ENCODE measurements at regions not wholly inside any gene's neighbourhood (a gene's known extent, or its start where the extent isn't known, plus 50 kb on each side); places are given as distances from the start of the nearest gene placed in this dataset.

GRCh38 chr11:109130910-109131309 is 291.1 kb upstream of the C11orf87 start:
- no peak for DNase-seq
- Mint-ChIP-seq H3K27me3 (ENCODE audit: low read depth) (no peaks in the 10 kb centered on the region), H3K4me3 (no peak overlapping the region), H3K27ac (no peak overlapping the region), H3K4me1 (ENCODE audit: low read depth) (no peaks in the 10 kb centered on the region), H3K36me3 (ENCODE audit: insufficient read depth in 2 of 2) (no peaks in the 10 kb centered on the region), H3K9me3 (peaks cover 0 to 4% of the 10 kb centered on the region in 2 donors)
- no peak for ATAC-seq (replicated peaks in 1 of 2)

GRCh38 chr11:109132539-109132938 is 289.5 kb upstream of the C11orf87 start:
- DNase-seq = no peak
- no peaks in the 10 kb centered on the region for H3K36me3 Mint-ChIP-seq (ENCODE audit: insufficient read depth in 2 of 2)
- H3K4me1 Mint-ChIP-seq (ENCODE audit: low read depth) = no peaks in the 10 kb centered on the region
- H3K9me3 Mint-ChIP-seq = peaks cover 0 to 4% of the 10 kb centered on the region in 2 donors
- H3K27ac Mint-ChIP-seq = no peak overlapping the region
- H3K4me3 Mint-ChIP-seq = no peak overlapping the region
- no peaks in the 10 kb centered on the region for H3K27me3 Mint-ChIP-seq (ENCODE audit: low read depth)
- peak; percentile 34 to 39 for ATAC-seq (replicated peaks in 1 of 2)

- Mint-ChIP-seq H3K27ac (no peak overlapping the region), H3K27me3 (ENCODE audit: low read depth) (no peaks in the 10 kb centered on the region), H3K4me3 (no peak overlapping the region), H3K9me3 (peaks cover 0 to 4% of the 10 kb centered on the region in 2 donors), H3K36me3 (ENCODE audit: insufficient read depth in 2 of 2) (no peaks in the 10 kb centered on the region), H3K4me1 (ENCODE audit: low read depth) (no peaks in the 10 kb centered on the region)
- ATAC-seq (replicated peaks in 1 of 2) (peak in 1 of 2 donors; percentile 37), DNase-seq (no peak)
These were observed 288.8 kb upstream of the C11orf87 start for GRCh38 chr11:109133159-109133558.

- no peaks in the 10 kb centered on the region for H3K4me1 Mint-ChIP-seq (ENCODE audit: low read depth)
- no peak for DNase-seq
These were observed 286.4 kb upstream of the C11orf87 start for GRCh38 chr11:109135627-109136026.

GRCh38 chr11:109138196-109138595 is 283.8 kb upstream of the C11orf87 start:
- no peak for ATAC-seq (replicated peaks in 1 of 2)
- H3K36me3 Mint-ChIP-seq (ENCODE audit: insufficient read depth in 2 of 2) = no peaks in the 10 kb centered on the region
- no peaks in the 10 kb centered on the region for H3K27me3 Mint-ChIP-seq (ENCODE audit: low read depth)
- H3K4me3 Mint-ChIP-seq = no peak overlapping the region
- no peak overlapping the region for H3K27ac Mint-ChIP-seq
- DNase-seq = no peak
- H3K4me1 Mint-ChIP-seq (ENCODE audit: low read depth) = no peaks in the 10 kb centered on the region
- H3K9me3 Mint-ChIP-seq = peaks cover 1 to 4% of the 10 kb centered on the region in 2 donors

More at GRCh38 chr11:109135627-109136026, 286.4 kb upstream of the C11orf87 start:
- no peak for ATAC-seq (replicated peaks in 1 of 2)
- Mint-ChIP-seq H3K4me3 (no peak overlapping the region), H3K36me3 (ENCODE audit: insufficient read depth in 2 of 2) (no peaks in the 10 kb centered on the region), H3K27ac (no peak overlapping the region), H3K27me3 (ENCODE audit: low read depth) (no peaks in the 10 kb centered on the region), H3K9me3 (peaks cover 1 to 4% of the 10 kb centered on the region in 2 donors)

- Mint-ChIP-seq H3K27ac (no peak overlapping the region), H3K9me3 (peaks cover 1 to 4% of the 10 kb centered on the region in 2 donors), H3K4me1 (ENCODE audit: low read depth) (no peaks in the 10 kb centered on the region), H3K36me3 (ENCODE audit: insufficient read depth in 2 of 2) (no peaks in the 10 kb centered on the region), H3K27me3 (ENCODE audit: low read depth) (no peaks in the 10 kb centered on the region), H3K4me3 (no peak overlapping the region)
- no peak for DNase-seq
- ATAC-seq (replicated peaks in 1 of 2) = no peak
These were observed 281.6 kb upstream of the C11orf87 start for GRCh38 chr11:109140426-109140825.

GRCh38 chr11:109140857-109141515 is 281.0 kb upstream of the C11orf87 start:
- Mint-ChIP-seq H3K27ac (no peak overlapping the region), H3K27me3 (ENCODE audit: low read depth) (no peaks in the 10 kb centered on the region), H3K36me3 (ENCODE audit: insufficient read depth in 2 of 2) (no peaks in the 10 kb centered on the region)

GRCh38 chr11:109145287-109145686 is 276.7 kb upstream of the C11orf87 start:
- ATAC-seq (replicated peaks in 1 of 2) (no peak), DNase-seq (no peak)
- no peaks in the 10 kb centered on the region for H3K4me1 Mint-ChIP-seq (ENCODE audit: low read depth)
- H3K27ac Mint-ChIP-seq = no peak overlapping the region
- no peaks in the 10 kb centered on the region for H3K36me3 Mint-ChIP-seq (ENCODE audit: insufficient read depth in 2 of 2)
- no peak overlapping the region for H3K4me3 Mint-ChIP-seq
- no peaks in the 10 kb centered on the region for H3K9me3 Mint-ChIP-seq
- H3K27me3 Mint-ChIP-seq (ENCODE audit: low read depth) = no peaks in the 10 kb centered on the region

More at GRCh38 chr11:109140857-109141515, 281.0 kb upstream of the C11orf87 start:
- no peak overlapping the region for H3K4me3 Mint-ChIP-seq
- peaks cover 0 to 1% of the 10 kb centered on the region in 2 donors for H3K9me3 Mint-ChIP-seq
- DNase-seq (no peak), ATAC-seq (replicated peaks in 1 of 2) (no peak)
- H3K4me1 Mint-ChIP-seq (ENCODE audit: low read depth) = no peaks in the 10 kb centered on the region

GRCh38 chr11:109147726-109148125 is 274.3 kb upstream of the C11orf87 start:
- H3K4me1 Mint-ChIP-seq (ENCODE audit: low read depth) = no peaks in the 10 kb centered on the region
- H3K4me3 Mint-ChIP-seq = no peak overlapping the region
- no peak overlapping the region for H3K27ac Mint-ChIP-seq
- no peaks in the 10 kb centered on the region for H3K27me3 Mint-ChIP-seq (ENCODE audit: low read depth)
- ATAC-seq (replicated peaks in 1 of 2) (no peak), DNase-seq (no peak)
- no peaks in the 10 kb centered on the region for H3K36me3 Mint-ChIP-seq (ENCODE audit: insufficient read depth in 2 of 2)
- H3K9me3 Mint-ChIP-seq = peaks cover 0 to 5% of the 10 kb centered on the region in 2 donors

GRCh38 chr11:109148669-109149068 is 273.3 kb upstream of the C11orf87 start:
- Mint-ChIP-seq H3K36me3 (ENCODE audit: insufficient read depth in 2 of 2) (no peaks in the 10 kb centered on the region), H3K4me1 (ENCODE audit: low read depth) (no peaks in the 10 kb centered on the region), H3K27me3 (ENCODE audit: low read depth) (no peaks in the 10 kb centered on the region), H3K27ac (no peak overlapping the region), H3K4me3 (no peak overlapping the region), H3K9me3 (peaks cover 0 to 8% of the 10 kb centered on the region in 2 donors)
- DNase-seq = no peak
- no peak for ATAC-seq (replicated peaks in 1 of 2)

GRCh38 chr11:109150581-109150980 is 271.4 kb upstream of the C11orf87 start:
- Mint-ChIP-seq H3K36me3 (ENCODE audit: insufficient read depth in 2 of 2) (no peaks in the 10 kb centered on the region), H3K4me1 (ENCODE audit: low read depth) (peaks cover 5% of the 10 kb centered on the region), H3K9me3 (peaks cover 0 to 8% of the 10 kb centered on the region in 2 donors), H3K4me3 (no peak overlapping the region), H3K27ac (no peak overlapping the region), H3K27me3 (ENCODE audit: low read depth) (no peaks in the 10 kb centered on the region)
- ATAC-seq (replicated peaks in 1 of 2) (no peak), DNase-seq (no peak)

GRCh38 chr11:109153836-109154235 is 268.2 kb upstream of the C11orf87 start:
- DNase-seq (no peak), ATAC-seq (replicated peaks in 1 of 2) (no peak)
- Mint-ChIP-seq H3K4me1 (ENCODE audit: low read depth) (peaks cover 5% of the 10 kb centered on the region), H3K4me3 (no peak overlapping the region), H3K27me3 (ENCODE audit: low read depth) (no peaks in the 10 kb centered on the region), H3K27ac (no peak overlapping the region), H3K9me3 (peaks cover 3 to 10% of the 10 kb centered on the region in 2 donors), H3K36me3 (ENCODE audit: insufficient read depth in 2 of 2) (no peaks in the 10 kb centered on the region)

GRCh38 chr11:109155291-109155690 is 266.7 kb upstream of the C11orf87 start:
- peaks cover 3 to 10% of the 10 kb centered on the region in 2 donors for H3K9me3 Mint-ChIP-seq
- DNase-seq = no peak
- no peaks in the 10 kb centered on the region for H3K36me3 Mint-ChIP-seq (ENCODE audit: insufficient read depth in 2 of 2)
- H3K27me3 Mint-ChIP-seq (ENCODE audit: low read depth) = no peaks in the 10 kb centered on the region
- no peak for ATAC-seq (replicated peaks in 1 of 2)
- no peak overlapping the region for H3K4me3 Mint-ChIP-seq
- H3K27ac Mint-ChIP-seq = no peak overlapping the region
- H3K4me1 Mint-ChIP-seq (ENCODE audit: low read depth) = peaks cover 5% of the 10 kb centered on the region

- Mint-ChIP-seq H3K9me3 (no peaks in the 10 kb centered on the region), H3K4me3 (no peak overlapping the region), H3K36me3 (ENCODE audit: insufficient read depth in 2 of 2) (no peaks in the 10 kb centered on the region)
These were observed 257.0 kb upstream of the C11orf87 start for GRCh38 chr11:109165035-109165434.

More at GRCh38 chr11:109165035-109165434, 257.0 kb upstream of the C11orf87 start:
- ATAC-seq (replicated peaks in 1 of 2) (no peak), DNase-seq (no peak)
- Mint-ChIP-seq H3K27me3 (ENCODE audit: low read depth) (no peaks in the 10 kb centered on the region), H3K4me1 (ENCODE audit: low read depth) (no peaks in the 10 kb centered on the region), H3K27ac (no peak overlapping the region)
